D721Med (cell line): ENCODE measurements at regions not wholly inside any gene's neighbourhood (a gene's known extent, or its start where the extent isn't known, plus 50 kb on each side); places are given as distances from the start of the nearest gene placed in this dataset.

Experiments
- DNase-seq: peaks from one replicate; pipeline ENCODE4 v3.0.0; 2011; ENCODE audit warnings: low spot score; ENCODE audit not compliant: insufficient read length
- FAIRE-seq: peaks from 2 replicates; lab custom pipeline; 2011; peaks lifted over from hg19 to GRCh38; lab: Jason Lieb, UNC
- TF ChIP-seq, protein P1 (sequence below): IDR thresholded peaks from 2 replicates; pipeline ENCODE4 v1.5.1; 2012; ENCODE audit warnings: mild to moderate bottlenecking, control low read depth; ENCODE audit not compliant: insufficient read depth; ENCODE audit errors: missing control alignments

DNA sequence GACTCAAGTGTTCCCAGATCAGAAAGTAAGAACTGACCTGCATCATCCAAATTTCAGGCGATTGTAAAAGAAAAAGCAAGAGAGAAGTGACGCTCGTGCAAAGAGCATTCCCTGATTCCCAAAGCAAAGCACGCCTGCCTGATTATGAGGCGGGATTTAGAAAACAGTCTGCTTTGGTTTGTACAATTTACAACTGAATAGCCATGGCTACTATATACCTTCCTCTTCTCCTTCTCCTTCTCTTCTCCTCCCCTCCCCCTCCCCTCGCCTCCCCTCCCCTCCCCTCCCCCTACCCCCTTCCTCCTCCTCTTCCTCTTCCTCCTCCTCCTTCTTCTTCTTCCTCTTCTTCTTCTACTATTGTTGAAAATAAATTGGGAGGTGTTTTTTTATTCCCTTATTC, 782.9 kb downstream of the GALR1 start:
- FAIRE-seq (no peak), DNase-seq (no peak)

DNA sequence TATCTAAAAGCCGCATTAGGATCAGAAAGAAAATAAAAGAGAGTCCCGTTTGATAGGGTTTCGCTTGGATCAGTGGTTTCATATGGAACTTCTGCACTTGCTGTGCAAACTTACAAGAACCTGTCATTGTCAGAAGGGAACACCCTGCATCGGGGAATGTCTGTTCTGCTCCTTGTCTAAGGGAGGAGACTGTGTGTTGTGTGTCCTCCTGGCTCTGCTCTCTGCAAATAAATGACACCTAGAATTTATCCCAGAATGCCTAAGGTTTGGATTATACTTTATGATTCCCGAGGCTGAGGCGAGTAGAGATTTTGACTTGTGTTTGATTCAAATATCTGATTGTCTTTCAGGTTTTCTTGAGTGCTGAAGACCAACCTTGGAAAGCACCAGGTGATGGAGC, 785.1 kb downstream of the GALR1 start:
- FAIRE-seq, result no peak
- TF ChIP-seq, protein P1, sequence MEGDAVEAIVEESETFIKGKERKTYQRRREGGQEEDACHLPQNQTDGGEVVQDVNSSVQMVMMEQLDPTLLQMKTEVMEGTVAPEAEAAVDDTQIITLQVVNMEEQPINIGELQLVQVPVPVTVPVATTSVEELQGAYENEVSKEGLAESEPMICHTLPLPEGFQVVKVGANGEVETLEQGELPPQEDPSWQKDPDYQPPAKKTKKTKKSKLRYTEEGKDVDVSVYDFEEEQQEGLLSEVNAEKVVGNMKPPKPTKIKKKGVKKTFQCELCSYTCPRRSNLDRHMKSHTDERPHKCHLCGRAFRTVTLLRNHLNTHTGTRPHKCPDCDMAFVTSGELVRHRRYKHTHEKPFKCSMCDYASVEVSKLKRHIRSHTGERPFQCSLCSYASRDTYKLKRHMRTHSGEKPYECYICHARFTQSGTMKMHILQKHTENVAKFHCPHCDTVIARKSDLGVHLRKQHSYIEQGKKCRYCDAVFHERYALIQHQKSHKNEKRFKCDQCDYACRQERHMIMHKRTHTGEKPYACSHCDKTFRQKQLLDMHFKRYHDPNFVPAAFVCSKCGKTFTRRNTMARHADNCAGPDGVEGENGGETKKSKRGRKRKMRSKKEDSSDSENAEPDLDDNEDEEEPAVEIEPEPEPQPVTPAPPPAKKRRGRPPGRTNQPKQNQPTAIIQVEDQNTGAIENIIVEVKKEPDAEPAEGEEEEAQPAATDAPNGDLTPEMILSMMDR, result no peak

More for the DNA sequence above, 782.9 kb downstream of the GALR1 start:
- TF ChIP-seq, protein P1, result no peak

DNA sequence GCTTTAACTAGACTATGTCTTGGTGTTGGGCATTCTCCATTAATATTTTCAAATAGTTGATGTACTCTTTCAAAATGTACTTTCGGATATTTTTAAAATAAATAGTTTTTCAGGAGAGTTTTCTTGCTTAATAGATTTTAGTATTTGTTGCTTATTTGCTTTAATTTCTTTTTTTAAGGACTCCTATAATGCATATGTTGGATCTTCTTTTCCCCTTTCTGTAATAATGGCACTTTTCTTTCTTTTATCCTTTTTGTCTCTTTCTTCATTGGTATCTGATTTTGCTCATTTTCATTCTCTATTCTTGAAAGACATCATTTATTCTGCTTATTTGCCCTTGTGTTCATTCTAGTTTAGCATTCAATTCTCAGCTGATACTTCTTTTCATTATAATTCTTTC, 791.6 kb downstream of the GALR1 start:
- DNase-seq (no peak), FAIRE-seq (peak; percentile 32)

More for the DNA sequence above, 785.1 kb downstream of the GALR1 start:
- DNase-seq, result no peak

DNA sequence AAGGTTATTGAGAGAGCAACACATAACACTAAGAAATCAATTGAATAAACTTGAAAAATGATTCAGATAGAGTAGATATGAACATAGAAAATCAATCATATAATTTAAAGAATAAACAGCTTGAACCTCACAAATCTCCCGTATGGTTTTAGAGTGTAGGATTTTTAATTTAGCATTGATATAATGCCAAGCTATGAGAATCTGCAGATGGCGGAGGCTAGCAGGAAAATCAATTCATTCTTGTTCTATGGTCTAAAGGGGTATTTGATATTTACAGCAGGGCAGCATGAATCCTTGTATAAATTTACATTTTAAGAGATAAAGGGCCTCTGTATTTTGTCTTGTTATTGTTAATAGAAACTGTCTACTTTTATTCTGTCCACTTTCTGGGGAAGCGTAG, 797.0 kb downstream of the GALR1 start:
- FAIRE-seq, result peak; percentile 56
- TF ChIP-seq, protein P1, result no peak

More for the DNA sequence above, 791.6 kb downstream of the GALR1 start:
- TF ChIP-seq, protein P1, result no peak

DNA sequence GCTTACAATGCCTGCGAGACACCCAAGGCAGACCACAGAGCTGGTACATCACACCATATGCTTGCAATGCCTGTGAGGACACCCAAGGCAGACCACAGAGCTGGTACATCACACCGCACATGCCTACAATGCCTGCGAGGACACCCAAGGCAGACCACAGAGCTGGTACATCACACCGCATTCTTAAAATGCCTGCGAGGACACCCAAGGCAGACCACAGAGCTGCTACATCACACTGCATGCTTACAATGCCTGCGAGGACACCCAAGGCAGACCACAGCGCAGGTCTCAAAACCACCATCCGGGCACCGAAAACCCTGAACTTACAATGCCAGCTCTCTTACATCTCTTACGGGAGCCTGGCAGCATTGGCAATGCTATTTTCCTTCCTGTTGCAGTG, 799.6 kb downstream of the GALR1 start:
- TF ChIP-seq, protein P1, result no peak
- DNase-seq (no peak), FAIRE-seq (no peak)

More for the DNA sequence above, 797.0 kb downstream of the GALR1 start:
- no peak for DNase-seq

DNA sequence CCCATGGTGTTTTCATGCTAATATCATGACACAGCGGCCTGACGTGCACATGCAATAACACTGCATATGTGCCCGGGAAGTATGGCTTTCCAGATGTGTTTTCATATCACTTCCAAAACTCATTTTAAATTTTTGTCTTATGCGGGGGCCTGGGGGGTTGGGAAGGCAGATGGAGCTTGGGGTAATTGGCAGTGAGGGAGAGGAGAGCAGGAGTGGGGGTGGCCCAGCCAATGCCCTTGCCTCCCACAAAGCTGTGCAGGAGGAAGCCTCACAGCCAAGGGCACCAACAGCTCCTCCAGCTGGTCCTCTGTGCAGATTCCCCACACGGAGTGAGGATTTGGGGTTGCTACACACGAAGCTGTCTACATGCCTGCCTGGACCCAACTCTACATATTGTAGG, 805.2 kb downstream of the GALR1 start:
- no peak for FAIRE-seq
- TF ChIP-seq, protein P1, result no peak
- DNase-seq, result no peak

DNA sequence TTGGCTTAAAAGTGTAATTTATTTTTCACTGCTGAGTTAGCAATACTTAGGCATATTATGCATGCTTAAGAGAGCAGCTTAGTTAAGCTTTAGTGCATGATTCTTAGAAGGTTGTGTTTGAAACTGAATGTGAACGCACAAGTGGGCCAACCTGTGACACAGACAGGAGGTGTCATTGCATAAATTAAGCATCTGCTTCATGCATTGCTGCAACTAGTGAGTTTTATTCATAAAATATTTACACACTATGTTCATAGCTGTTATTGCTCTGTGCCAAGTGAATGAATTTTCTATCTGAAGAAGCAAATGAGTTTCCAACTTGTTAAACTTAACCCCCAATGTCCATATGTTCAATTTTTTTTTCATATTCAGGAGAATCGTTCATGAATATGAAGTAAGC, 806.4 kb downstream of the GALR1 start:
- FAIRE-seq (no peak), DNase-seq (no peak)
- TF ChIP-seq, protein P1, result no peak
